NCI-H146 treated with DMSO at 0.1 percent for 48 hours (cell line): ENCODE measurements at regions not wholly inside any gene's neighbourhood (a gene's known extent, or its start where the extent isn't known, plus 50 kb on each side); places are given as distances from the start of the nearest gene placed in this dataset.
"Not testable (repeated sequence)": the region's sequence is repeated elsewhere in the genome, so short reads cannot be mapped to it uniquely, and the experiment has no call there.

ENCODE experiments used
- DNase-seq: peaks from one replicate; lab custom pipeline; 2025; ENCODE audit not compliant: unreplicated experiment; lab: John Stamatoyannopoulos, UW

DNA sequence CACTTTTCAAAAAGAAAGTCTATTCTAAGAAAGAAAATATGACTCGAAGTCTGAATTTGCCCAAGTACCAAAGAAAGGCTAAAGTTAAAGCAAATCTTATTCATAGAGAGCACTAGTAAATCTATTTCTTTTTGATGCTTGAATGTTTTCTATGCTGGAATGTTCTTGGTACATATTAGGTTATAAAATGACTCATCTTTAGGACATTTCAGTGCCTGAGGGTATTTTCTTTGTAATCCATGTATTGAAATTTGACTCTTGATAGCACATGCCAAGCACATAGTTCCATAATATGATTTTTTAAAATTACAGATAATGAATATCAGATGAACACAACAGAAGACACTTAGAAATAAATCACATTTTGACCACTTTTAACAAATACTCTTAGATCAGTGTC lies 232.8 kb downstream of the TRIML1 start:
- DNase-seq = no peak

DNA sequence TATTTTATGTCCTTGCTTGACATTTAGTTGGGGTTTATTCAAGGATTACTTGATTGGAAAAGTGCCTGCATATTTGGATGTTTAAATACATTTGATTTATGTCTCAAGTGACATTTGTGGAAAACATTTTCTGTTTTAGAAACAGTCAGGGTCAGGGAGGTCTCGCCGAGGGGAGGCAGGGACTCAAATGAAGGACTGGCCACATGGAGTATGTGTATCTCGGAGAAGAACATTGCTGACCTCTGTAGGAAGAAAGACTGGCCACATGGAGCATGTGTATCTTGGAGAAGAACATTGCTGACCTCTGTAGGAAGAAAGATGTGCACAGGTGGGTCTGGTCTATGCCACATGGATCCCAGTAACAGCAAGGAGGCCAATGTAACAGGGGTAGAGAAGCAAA lies 233.6 kb downstream of the TRIML1 start:
- DNase-seq = no peak

DNA sequence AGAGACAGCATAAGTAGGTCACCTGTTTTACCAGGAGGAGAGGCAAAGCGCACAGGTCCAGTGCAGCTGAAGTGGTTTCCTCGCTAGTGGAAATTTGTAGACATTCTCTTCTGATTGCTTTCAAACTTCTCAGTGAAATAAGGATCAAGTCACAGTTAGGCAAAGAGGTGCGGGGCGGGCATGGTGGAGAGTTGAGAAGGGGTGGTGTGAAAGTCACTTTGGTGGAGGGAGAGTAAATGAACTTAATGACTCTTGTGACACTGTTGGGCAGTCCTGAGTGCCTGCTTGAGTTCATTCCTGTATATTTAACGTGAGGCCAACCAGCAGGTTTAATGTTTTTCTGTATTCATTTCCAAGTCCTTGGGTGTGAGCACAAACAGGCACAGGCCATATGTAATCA lies 235.6 kb downstream of the TRIML1 start:
- DNase-seq = no peak

DNA sequence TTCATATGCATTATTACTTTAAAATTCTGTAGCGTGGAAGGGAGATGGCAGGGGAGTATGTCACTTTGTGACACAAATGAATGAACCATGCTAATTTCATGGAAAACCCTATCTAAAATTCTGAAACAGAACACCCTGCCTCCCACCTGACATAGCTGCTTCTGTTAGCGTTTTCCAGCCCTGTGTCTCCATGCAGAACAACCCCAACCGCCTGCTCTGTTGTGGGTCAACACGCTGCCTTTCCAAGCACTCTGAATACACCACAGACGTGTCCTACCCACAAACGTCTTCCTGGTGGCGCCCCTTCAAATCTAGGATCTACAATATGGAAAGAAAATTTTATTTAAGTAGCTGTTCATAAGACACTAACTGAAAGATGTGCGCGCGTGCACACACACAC lies 238.6 kb downstream of the TRIML1 start:
- DNase-seq = no peak

DNA sequence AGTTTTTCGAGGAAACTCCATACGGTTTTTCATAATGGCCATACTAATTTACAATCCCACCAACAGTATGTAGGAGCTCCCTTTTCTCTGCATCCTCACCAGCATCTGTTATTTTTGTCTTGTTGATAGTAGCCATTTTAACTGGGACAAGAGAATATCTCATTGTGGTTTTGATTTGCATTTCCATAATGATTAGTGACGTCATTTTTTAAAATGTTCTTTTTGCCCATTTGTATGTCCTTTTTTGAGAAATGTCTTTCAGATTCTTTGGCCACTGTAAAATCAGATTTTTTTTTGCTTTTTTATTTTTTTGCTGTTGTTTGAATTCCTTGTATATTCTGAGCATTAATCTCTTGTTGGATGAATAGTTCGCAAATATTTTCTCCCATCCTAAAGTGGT lies 243.9 kb downstream of the TRIML1 start:
- DNase-seq = no peak

DNA sequence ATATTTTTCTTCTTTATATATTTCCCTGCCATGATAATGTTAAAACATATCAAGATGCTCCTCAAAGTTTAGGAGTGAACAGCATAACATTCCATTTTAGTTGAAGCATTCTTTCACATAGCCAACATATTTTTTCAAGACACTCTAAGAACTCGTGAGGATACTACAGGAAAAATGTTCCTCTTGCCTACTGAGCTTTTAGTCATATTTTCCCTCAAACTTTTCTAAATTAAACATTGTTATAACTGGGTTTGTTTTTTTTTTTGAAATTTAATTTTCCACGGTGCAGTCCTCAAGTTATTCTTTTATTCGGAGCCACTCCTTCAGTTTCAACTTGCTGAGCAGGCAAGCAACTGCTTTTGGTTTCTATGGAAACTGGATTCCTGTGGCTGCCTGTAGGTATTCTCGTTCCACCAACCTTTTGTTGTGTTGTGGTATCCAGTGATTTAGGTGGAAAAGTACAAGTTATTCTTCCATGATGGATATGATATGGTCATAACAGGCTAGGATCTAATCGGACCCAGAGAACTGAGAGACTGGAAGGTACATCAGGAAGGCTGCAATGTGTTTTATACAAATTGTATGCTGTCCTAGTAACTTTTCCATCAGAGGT lies 248.0 kb downstream of the TRIML1 start:
- no peak for DNase-seq

DNA sequence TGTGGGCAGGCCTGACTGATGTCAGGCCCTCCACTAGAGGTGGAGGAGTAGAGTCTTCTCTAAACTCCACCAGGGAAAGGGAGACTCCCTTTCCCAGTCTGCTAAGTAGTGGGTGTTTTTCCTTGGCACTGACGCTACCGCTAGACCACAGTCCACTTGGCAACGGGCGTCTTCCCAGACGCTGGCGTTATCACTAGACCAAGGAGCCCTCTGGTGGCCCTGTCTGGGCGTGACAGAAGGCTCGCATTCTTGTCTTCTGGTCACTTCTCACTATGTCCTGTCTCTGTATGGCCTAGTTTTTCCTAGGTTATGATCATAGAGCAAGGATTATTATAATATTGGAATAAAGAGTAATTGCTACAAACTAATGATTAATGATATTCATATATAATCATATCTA lies 252.1 kb downstream of the TRIML1 start:
- DNase-seq = not testable (repeated sequence)

DNA sequence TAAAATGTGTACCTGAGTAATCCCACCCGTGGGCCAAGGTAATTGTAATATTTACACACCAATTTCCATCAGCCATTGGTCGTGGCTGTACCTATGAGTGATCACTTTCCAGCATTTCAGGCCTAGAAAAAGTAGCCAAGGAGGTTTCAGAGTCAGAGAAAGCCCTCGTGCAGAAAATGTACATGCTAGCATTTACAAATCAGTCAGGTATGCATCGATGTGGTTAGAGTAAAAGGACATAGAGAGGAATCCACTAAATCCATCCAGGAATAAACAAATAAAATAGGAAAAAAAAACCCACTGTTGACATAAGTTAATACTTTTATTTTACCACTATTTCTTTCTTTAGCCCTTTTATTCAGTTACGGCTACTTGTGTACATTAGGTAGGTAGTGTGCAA lies 256.8 kb downstream of the TRIML1 start:
- no peak for DNase-seq

DNA sequence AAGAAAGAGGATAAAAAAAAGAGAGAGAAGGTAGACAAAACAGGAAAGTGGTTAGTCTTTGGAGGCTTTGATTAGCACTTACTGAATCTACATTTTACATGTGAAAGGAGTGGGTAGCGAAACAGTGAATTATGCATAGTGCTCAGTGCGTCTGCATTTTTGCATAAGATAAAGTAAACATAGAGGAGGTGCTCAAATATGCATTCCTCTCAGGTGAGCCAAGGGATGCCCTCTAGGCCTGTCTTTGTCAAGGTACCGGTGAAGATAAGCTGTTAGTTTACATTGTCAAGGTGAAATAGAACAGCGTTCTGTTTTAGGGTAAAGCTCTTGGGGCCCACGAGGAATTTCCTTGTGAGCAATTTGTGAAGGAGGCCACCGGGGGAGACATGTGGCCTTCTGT lies 260.6 kb downstream of the TRIML1 start:
- DNase-seq = no peak

DNA sequence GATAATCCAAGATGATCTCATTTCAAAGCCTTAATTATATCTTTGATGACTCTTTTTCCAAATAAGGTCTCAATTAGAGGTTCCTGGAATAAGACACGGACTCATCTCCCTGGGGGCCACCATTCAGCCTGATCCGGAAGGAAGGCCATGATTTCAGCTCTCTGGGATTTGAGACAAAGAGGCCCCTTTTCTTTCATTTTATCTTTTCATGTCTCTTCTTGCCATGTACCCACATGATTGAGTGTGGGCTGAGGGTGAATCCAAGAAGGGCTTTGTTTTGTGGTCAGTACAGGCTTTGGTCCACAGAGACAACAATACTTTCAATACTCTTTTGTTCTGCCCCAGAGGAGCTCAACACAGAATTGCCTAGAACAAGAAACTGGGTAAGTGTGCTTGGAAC lies 261.2 kb downstream of the TRIML1 start:
- no peak for DNase-seq

DNA sequence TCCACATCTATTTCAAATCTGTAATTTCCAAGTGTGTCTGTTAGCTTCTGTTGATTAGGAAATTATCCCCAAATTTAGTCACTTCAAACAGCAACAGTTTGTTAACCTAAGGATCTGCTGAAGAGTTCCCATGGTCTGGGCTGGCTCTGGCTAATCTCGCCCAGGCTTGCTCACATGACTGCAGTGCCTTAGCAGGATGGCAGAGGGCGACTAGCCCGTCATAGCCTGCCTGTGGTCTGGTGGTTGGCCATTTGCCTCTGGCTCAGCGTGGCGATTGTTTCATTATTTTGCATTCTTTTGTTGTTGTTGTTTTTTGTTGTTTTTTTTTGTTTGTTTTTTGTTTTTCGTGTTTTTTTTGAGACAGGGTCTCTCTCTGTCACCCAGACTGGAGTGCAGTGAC lies 264.0 kb downstream of the TRIML1 start:
- DNase-seq = no peak

DNA sequence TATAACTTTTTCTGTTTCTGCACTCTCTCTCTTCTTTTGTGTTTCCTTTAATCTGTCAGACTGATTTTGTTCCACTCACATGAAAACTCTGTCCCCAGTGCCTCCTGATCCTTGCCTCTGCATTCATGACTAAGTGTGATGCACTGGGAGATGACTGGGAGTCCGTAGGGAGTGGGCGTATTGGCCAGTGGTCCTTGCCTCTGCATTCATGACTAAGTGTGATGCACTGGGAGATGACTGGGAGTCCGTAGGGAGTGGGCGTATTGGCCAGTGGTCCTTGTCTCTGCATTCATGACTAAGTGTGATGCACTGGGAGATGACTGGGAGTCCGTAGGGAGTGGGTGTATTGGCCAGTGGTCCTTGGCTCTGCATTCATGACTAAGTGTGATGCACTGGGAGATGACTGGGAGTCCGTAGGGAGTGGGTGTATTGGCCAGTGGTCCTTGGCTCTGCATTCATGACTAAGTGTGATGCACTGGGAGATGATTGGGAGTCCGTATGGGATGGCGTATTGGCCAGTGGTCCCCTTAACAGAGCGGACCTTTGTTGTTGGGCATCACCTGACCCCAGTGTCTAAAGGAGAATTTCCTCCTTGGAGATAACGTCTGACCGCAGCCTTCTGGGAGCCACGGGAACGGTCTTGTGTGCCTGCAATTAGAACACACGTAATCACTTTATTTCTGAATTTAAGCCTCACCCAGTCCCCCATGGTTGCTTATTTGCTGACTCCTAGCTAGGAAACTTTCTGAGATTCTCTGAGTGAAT lies 266.0 kb downstream of the TRIML1 start:
- not testable (repeated sequence) for DNase-seq

DNA sequence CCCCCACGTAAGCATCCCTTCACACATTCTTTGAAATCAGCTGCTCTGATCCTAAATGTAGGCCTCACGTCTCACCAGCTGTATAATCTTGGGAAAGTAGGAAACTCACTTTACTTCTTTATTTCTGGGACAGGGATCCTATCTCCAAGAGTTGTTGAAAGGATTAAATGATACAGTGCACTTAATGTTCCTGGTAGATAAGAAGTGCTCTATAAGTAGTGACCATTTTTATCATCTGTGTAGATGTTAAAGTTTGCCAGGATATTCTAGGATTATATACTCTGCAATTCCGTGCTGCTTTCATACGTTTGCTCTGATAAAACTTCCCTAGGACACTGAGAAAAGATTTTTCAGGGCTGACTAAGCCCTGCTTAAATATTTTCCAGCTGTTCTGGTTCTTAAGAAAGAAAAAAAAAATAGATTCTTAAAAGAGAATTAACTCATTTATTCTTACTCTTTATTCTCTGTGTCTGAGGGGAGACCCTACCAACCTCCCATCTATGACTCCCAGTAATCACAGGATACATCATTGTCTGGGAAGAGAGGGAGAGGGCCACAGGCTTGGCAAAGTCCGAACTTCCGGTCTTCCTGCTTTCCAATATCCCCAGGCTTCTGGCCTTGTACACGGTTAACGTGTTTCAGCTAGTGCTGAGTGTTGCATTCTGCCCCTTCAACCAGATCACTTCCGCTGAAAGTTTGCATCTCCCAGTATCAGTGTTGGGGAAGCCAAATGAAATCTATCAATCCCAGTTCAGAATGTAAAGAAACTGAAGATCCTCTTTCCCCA lies 269.2 kb downstream of the TRIML1 start:
- DNase-seq = no peak

DNA sequence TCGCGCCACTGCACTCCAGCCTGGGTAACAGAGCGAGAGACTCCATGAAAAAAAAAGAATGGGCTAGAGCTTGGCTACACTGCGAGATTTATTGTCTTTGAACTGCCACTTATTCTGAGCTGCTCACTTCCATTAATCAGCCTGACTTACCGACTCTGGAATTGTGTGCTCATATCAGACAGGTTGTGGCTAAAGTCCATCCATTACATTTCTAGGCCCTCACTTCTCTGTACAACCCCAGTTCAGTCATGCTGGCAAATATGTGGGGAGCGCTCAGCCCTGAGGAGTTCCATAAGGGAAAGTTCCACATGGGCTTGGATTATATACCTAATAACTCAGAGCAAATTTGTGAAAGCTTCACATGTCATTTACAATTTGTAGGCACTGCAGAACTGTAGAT lies 270.6 kb downstream of the TRIML1 start:
- no peak for DNase-seq

DNA sequence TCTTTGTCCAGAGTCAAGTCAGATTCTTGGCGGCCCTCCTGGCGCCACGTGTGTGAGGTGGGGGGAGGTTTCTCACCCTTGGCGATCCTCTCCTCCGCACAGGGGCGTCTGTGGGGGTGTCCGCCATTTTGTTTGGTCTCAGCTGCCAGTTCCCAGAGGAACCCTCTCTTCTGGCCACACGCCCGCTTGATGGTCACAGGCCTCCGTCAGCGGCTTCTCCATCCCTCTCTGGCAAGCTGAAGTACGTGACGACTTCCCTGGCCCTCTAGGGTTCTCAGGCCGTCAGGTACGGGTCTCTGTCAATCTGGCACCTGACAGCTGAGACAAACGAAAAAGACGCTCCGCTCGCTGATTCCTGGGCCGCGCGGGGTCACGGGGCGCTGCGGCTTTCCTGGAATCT lies 272.6 kb downstream of the TRIML1 start:
- no peak for DNase-seq

DNA sequence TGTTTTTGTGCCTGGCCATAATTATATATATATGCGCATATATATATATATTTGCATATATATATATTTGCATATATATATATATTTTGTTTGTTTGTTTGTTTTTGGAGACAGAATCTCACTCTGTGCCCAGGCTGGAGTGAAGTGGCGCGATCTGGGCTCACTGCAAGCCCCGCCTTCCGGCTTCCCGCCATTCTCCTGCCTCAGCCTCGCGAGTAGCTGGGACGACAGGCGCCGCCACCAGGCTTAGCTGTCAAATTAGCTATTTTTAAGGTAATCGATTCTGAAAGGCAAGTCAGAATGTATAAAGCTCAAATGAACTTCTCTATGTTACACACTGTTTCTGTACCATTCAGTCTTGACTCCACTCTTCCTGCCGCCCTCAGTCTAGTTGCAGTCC lies 273.3 kb downstream of the TRIML1 start:
- DNase-seq = no peak

DNA sequence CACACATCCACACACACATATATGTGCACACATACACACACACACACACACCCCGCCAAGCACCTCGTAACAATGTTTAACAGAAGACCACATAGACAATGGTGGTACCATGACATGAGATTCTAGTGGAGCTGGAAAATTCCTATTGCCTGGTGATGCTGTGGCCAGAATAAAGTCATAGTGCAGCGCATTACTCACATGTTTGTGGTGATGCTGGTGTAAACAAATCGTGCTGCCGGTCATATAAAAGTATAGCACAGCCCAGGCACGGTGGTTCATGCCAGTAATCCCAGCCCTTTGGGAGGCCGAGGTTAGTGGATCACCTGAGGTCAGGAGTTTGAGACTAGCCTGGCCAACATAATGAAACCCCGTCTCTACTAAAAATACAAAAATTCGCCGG lies 275.2 kb downstream of the TRIML1 start:
- no peak for DNase-seq

DNA sequence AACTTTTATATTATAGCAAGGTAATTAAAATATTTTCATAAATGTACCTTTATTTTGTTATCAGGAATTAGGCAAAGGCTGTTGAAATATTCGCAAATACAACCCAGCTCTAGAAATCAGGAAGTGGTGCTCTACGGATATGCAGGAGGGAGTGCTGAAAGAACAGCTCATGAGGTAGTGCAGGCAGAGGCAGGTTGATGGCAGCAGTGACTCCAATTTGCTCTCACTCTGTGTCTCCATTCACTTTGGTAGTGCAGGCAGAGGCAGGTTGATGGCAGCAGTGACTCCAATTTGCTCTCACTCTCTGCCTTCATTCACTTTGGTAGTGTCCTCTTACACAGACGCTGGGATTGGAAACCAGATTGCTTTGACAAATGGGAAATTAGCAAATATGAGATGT lies 277.9 kb downstream of the TRIML1 start:
- DNase-seq = no peak

DNA sequence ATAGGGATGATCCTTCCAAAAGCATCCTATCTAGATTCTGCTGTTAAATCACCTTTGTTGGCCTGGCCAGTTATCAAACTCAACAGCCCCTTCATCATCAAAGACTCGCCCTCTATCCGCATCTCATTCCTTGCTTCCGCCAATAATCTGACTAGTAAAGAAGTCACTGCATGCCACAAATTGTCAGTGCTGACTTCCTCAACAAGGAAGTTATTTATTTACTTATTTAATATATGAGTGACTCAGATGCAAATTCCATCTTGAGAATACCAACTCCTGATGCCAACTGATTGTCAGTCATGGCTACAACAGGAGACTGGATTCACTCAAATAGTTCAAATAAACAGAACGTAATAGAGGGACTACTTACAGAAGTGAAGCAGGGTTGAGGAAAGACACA lies 283.8 kb downstream of the TRIML1 start:
- DNase-seq = no peak

DNA sequence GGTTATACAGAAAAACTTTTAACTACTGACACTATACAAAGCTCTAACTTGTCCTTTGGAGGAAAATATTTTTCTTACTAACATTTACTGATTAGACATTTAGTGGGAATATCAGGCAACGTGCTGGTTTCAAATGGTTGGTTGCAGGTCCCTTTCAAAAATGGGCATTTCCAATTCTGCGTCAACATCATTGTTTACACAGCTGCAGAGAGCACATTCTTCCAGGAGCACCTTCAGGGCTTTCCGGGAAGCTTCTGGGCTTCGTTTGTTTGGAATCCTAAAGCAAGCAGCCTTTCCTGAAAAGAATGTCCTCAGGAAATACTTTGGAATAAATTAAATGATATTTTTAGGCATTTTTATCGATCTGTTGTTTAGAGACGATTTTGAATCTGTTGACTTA lies 289.7 kb downstream of the TRIML1 start:
- no peak for DNase-seq

DNA sequence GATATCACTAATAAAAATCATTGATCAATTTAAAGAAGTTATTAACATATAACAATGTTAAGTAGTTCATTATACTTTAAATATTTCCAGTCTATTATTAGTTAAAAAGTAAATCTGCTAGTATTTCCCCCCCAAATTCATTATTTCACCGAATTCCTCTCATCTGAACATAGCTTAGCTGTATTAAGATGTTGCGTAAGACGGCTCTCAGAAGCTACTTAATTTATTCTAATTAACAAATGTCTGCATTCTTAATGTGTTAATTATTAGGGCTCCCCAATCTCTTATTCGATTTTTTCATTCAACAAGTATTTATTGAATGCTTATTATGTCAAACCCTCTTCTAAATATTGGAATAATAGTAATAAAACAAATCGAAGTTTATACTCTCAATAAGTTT lies 290.7 kb downstream of the TRIML1 start:
- DNase-seq = no peak

DNA sequence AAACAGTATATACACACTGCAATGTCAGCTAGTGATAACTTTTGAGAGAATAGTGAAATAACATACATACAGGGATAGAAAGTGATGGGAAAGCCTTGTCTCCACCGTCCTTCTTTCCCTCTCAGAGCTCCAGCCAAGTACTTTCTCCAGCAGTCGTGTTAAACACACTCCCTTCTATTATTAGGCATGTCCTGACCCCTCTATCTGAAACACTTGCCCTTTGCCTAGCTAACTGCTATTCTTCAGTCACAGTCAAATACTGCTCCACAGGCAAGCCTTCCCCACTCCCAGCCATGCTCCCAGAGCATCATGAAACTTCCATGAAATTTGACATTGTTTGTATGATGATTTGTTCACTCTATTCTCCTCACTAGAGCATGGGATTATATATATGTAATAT lies 291.1 kb downstream of the TRIML1 start:
- no peak for DNase-seq
